H9 (cell line): ENCODE measurements at regions not wholly inside any gene's neighbourhood (a gene's known extent, or its start where the extent isn't known, plus 50 kb on each side); places are given as distances from the start of the nearest gene placed in this dataset.

Experiments used
- DNase-seq: peaks from one replicate; pipeline ENCODE4 v3.0.0-alpha.2; 2017
- H2AFZ ChIP-seq: one replicate; pipeline ENCODE4 v1.6.1; 2013; ENCODE audit warnings: mild to moderate bottlenecking, low read length, control low read depth, moderate library complexity
- H2AK5ac ChIP-seq: 2 replicates; pipeline ENCODE4 v1.6.1; 2013; ENCODE audit warnings: low read length, control low read depth, mixed read lengths; ENCODE audit not compliant: insufficient read length
- H2BK120ac ChIP-seq: one replicate; pipeline ENCODE4 v1.6.1; 2013; ENCODE audit warnings: low read depth, mild to moderate bottlenecking, low read length, control low read depth, inconsistent platforms; ENCODE audit not compliant: poor library complexity, severe bottlenecking
- H2BK12ac ChIP-seq: 2 replicates; pipeline ENCODE4 v1.6.1; 2013; ENCODE audit warnings: low read length, control low read depth, mixed read lengths, low read depth; ENCODE audit not compliant: insufficient read length
- H2BK15ac ChIP-seq: 2 replicates; pipeline ENCODE4 v1.6.1; 2013; ENCODE audit warnings: low read depth, low read length, control low read depth
- H2BK20ac ChIP-seq: one replicate; pipeline ENCODE4 v1.6.1; 2013; ENCODE audit warnings: low read depth, mild to moderate bottlenecking, low read length, control low read depth, inconsistent platforms; ENCODE audit not compliant: poor library complexity, severe bottlenecking
- H2BK5ac ChIP-seq: 2 replicates; pipeline ENCODE4 v1.6.1; 2013; ENCODE audit warnings: low read length, control low read depth, mixed read lengths; ENCODE audit not compliant: insufficient read length
- H3K14ac ChIP-seq: 2 replicates; pipeline ENCODE4 v1.6.1; 2013; ENCODE audit warnings: low read length, control low read depth; ENCODE audit not compliant: insufficient read depth
- H3K18ac ChIP-seq: 2 replicates; pipeline ENCODE4 v1.6.1; 2013; ENCODE audit warnings: low read depth, mild to moderate bottlenecking, mixed read lengths, low read length, control low read depth; ENCODE audit not compliant: insufficient read length
- H3K23ac ChIP-seq: 2 replicates; pipeline ENCODE4 v1.6.1; 2013; ENCODE audit warnings: low read length, control low read depth, mixed read lengths, low read depth; ENCODE audit not compliant: insufficient read length
- H3K23me2 ChIP-seq: 2 replicates; pipeline ENCODE4 v1.6.1; 2013; ENCODE audit warnings: low read depth, mild to moderate bottlenecking, mixed read lengths, low read length, control low read depth; ENCODE audit not compliant: insufficient read length, poor library complexity, severe bottlenecking
- H3K27ac ChIP-seq: 2 replicates; pipeline ENCODE4 v1.5.1; 2013; ENCODE audit warnings: low read length, control low read depth, mixed read lengths, low read depth; ENCODE audit not compliant: insufficient read length
- H3K27me3 ChIP-seq: 2 replicates; pipeline ENCODE4 v1.6.1; 2013; ENCODE audit warnings: low read length, control low read depth, inconsistent platforms; ENCODE audit not compliant: insufficient read depth
- H3K4ac ChIP-seq: 2 replicates; pipeline ENCODE4 v1.6.1; 2013; ENCODE audit warnings: low read depth, mild to moderate bottlenecking, control low read depth, inconsistent platforms, low read length, moderate library complexity
- H3K4me1 ChIP-seq: 2 replicates; pipeline ENCODE4 v1.6.1; 2013; ENCODE audit warnings: low read length, control low read depth, inconsistent platforms; ENCODE audit not compliant: insufficient read depth
- H3K4me2 ChIP-seq: 2 replicates; pipeline ENCODE4 v1.6.1; 2013; ENCODE audit warnings: low read length, control low read depth, mixed read lengths; ENCODE audit not compliant: insufficient read length, insufficient read depth
- H3K56ac ChIP-seq: 2 replicates; pipeline ENCODE4 v1.6.1; 2013; ENCODE audit warnings: low read depth, mild to moderate bottlenecking, mixed read lengths, low read length, control low read depth; ENCODE audit not compliant: insufficient read length
- H3K79me1 ChIP-seq: 2 replicates; pipeline ENCODE4 v1.6.1; 2013; ENCODE audit warnings: low read depth, mild to moderate bottlenecking, moderate library complexity, low read length, control low read depth, inconsistent platforms; ENCODE audit not compliant: insufficient read depth, poor library complexity, severe bottlenecking
- H3K79me2 ChIP-seq: 2 replicates; pipeline ENCODE4 v1.6.1; 2013; ENCODE audit warnings: low read length, control low read depth, inconsistent platforms; ENCODE audit not compliant: insufficient read depth
- H3K9ac ChIP-seq: 2 replicates; pipeline ENCODE4 v1.6.1; 2013; ENCODE audit warnings: low read length, control low read depth, mixed read lengths; ENCODE audit not compliant: insufficient read length; ENCODE audit errors: extremely low read depth
- H3K9me3 ChIP-seq: one replicate; pipeline ENCODE4 v1.6.1; 2013; ENCODE audit warnings: low read depth, low read length, inconsistent platforms; ENCODE audit not compliant: control insufficient read depth
- H3T11ph ChIP-seq: one replicate; pipeline ENCODE4 v1.6.1; 2013; ENCODE audit warnings: mild to moderate bottlenecking, low read length, control low read depth, inconsistent platforms
- H4K20me1 ChIP-seq: one replicate; pipeline ENCODE4 v1.6.1; 2013; ENCODE audit not compliant: control insufficient read depth, insufficient read length, insufficient read depth
- H4K5ac ChIP-seq: 2 replicates; pipeline ENCODE4 v1.6.1; 2013; ENCODE audit warnings: low read depth, mild to moderate bottlenecking, mixed read lengths, low read length, control low read depth; ENCODE audit not compliant: insufficient read length
- H4K8ac ChIP-seq: replicated peaks from 2 replicates; pipeline ENCODE4 v1.6.1; 2013; ENCODE audit warnings: low read length, control low read depth, mixed read lengths, low read depth; ENCODE audit not compliant: insufficient read length
- H4K91ac ChIP-seq: 2 replicates; pipeline ENCODE4 v1.6.1; 2013; ENCODE audit warnings: low read depth, mild to moderate bottlenecking, moderate library complexity, mixed read lengths, low read length, control low read depth; ENCODE audit not compliant: insufficient read length
- H3K27ac Mint-ChIP-seq, 3 experiments: 2 replicates in 2 of 3; 3 replicates in 1 of 3; pipeline ENCODE4 v1.8.0; 2020 to 2021; ENCODE audit warnings: mixed read lengths in 3 of 3, mild to moderate bottlenecking in 1 of 3, moderate library complexity in 1 of 3
- H3K27me3 Mint-ChIP-seq: 2 replicates; pipeline ENCODE4 v1.8.0; 2021; ENCODE audit warnings: low read depth, mild to moderate bottlenecking, moderate library complexity, mixed read lengths
- H3K36me3 Mint-ChIP-seq, 3 experiments: 2 replicates in 2 of 3; 3 replicates in 1 of 3; pipeline ENCODE4 v1.8.0; 2020 to 2021; ENCODE audit warnings: low read depth in 3 of 3, mixed read lengths in 3 of 3; ENCODE audit not compliant: insufficient read depth in 1 of 3
- H3K4me1 Mint-ChIP-seq, 2 experiments: 2 replicates each; pipeline ENCODE4 v1.8.0; 2020; ENCODE audit warnings: mixed read lengths in 2 of 2
- H3K4me3 Mint-ChIP-seq, 2 experiments: 2 replicates in 1 of 2; 3 replicates in 1 of 2; pipeline ENCODE4 v1.8.0; 2020 to 2021; ENCODE audit warnings: mild to moderate bottlenecking in 2 of 2, mixed read lengths in 2 of 2, moderate library complexity in 1 of 2
- H3K9me3 Mint-ChIP-seq, 2 experiments: 2 replicates in 1 of 2; 3 replicates in 1 of 2; pipeline ENCODE4 v1.8.0; 2020; ENCODE audit warnings: mild to moderate bottlenecking in 2 of 2, mixed read lengths in 2 of 2, moderate library complexity in 1 of 2
- CTCF ChIP-seq: fragments of 200-600 bp; sonication (generic); conservative IDR thresholded peaks from 3 replicates; pipeline ENCODE4 v1.8.0; 2021; ENCODE audit warnings: antibody characterized with exemption, mild to moderate bottlenecking
- WGBS: extraction: QIAGEN DNeasy Blood & Tissue Kit; methylation state at CpG from one replicate; pipeline ENCODE4 v1.1.7; 2013; ENCODE audit warnings: missing lambda C conversion rate, low lambda C conversion rate, mixed read lengths; ENCODE audit not compliant: insufficient read length; ENCODE audit errors: extremely low coverage; 5-methylcytosine and 5-hydroxymethylcytosine counted together

DNA sequence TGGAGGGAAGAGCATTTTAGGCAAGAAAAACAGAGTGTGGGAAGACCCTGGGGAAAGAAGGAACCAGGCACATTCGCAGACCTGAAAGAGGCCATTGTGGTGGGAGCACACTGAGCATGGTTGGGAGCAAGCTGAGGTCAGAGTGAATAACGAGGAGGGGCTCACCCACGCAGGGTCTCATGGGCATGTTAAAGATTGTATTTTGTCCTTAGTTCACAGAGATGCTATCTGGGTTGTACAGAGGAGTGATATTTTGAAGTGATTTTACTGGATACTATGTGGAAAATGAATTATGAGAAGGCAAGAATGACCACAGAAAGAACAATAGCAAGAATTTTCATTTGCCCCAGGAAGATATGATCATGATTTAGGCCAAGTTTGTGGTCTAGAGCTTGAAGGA is 578.3 kb upstream of the NR5A2 start:
- H3K27ac Mint-ChIP-seq: peak overlapping the region in 1 of 3 experiments; percentile 15; a peak in 1 of 7 replicates
- H3K4ac ChIP-seq: no peak overlapping the region
- no peak for TF ChIP-seq CTCF

More for the DNA sequence above, 578.3 kb upstream of the NR5A2 start:
- H2BK20ac ChIP-seq: no peak overlapping the region
- peaks cover 0 to 2% of the 10 kb centered on the region in 2 experiments; a peak in 2 of 5 replicates for H3K9me3 Mint-ChIP-seq
- no peak overlapping the region for H3K18ac ChIP-seq
- H3K14ac ChIP-seq: no peak overlapping the region
- H3T11ph ChIP-seq: no peak overlapping the region
- H3K79me1 ChIP-seq: no peaks in the 10 kb centered on the region
- no peaks in the 10 kb centered on the region; a peak in 1 of 7 replicates for H3K36me3 Mint-ChIP-seq
- H4K5ac ChIP-seq: no peak overlapping the region
- H3K4me1 ChIP-seq: no peaks in the 10 kb centered on the region
- no peak overlapping the region for H2BK15ac ChIP-seq
- no peak overlapping the region for H2BK120ac ChIP-seq
- H3K56ac ChIP-seq: no peak overlapping the region
- no peak overlapping the region for H2BK12ac ChIP-seq
- no peak overlapping the region for H2BK5ac ChIP-seq
- peaks cover 0 to 9% of the 10 kb centered on the region in 2 experiments; a peak in 2 of 4 replicates for H3K4me1 Mint-ChIP-seq
- no peaks in the 10 kb centered on the region; the same call in 1 of the 2 replicates for H3K27me3 Mint-ChIP-seq
- no peaks in the 10 kb centered on the region for H3K9me3 ChIP-seq
- no peak overlapping the region for H3K4me2 ChIP-seq
- no peak overlapping the region for H3K27ac ChIP-seq
- whole genome bisulfite sequencing: no CpG with 5 or more reads among the region's 3 CpGs
- no peak overlapping the region for H3K4me3 Mint-ChIP-seq
- no peaks in the 10 kb centered on the region for H3K23me2 ChIP-seq
- H3K27me3 ChIP-seq: no peaks in the 10 kb centered on the region
- no peaks in the 10 kb centered on the region for H3K79me2 ChIP-seq
- no peaks in the 10 kb centered on the region for H4K20me1 ChIP-seq
- H2AK5ac ChIP-seq: no peak overlapping the region
- H4K91ac ChIP-seq: no peak overlapping the region
- H4K8ac ChIP-seq: no peak overlapping the region
- no peak overlapping the region for H3K9ac ChIP-seq
- DNase-seq: no peak
- H2AFZ ChIP-seq: no peak overlapping the region
- no peak overlapping the region for H3K23ac ChIP-seq
